Keratinocyte (primary cell): ENCODE measurements at regions not wholly inside any gene's neighbourhood (a gene's known extent, or its start where the extent isn't known, plus 50 kb on each side); places are given as distances from the start of the nearest gene placed in this dataset.

ENCODE experiments used
- CTCF ChIP-seq, 3 experiments: IDR thresholded peaks in 1 of 3; conservative IDR thresholded peaks in 1 of 3; optimal IDR thresholded peaks in 1 of 3; 2 replicates in 2 of 3; 3 replicates in 1 of 3; pipeline versions ENCODE3 to v1.5.1; 2011; ENCODE audit warnings: low read length in 3 of 3, mild to moderate bottlenecking in 3 of 3, moderate library complexity in 2 of 3, control low read depth in 1 of 3, inconsistent platforms in 1 of 3; ENCODE audit not compliant: insufficient read depth in 2 of 3; ENCODE audit errors: extremely low read depth in 1 of 3
- EZH2 ChIP-seq: IDR thresholded peaks from one replicate; pipeline ENCODE4 v1.6.1; 2012; ENCODE audit warnings: inconsistent platforms, mild to moderate bottlenecking, low read length, moderate library complexity

GRCh38 chr10:69730251-69731156 is 71.2 kb upstream of the COL13A1 start:
- TF ChIP-seq CTCF (optimal IDR thresholded peaks at IDR 0.05 in 1 of 3, IDR thresholded peaks at IDR 0.05 in 1 of 3, conservative IDR thresholded peaks at IDR 0.05 in 1 of 3; ENCODE audit: extremely low read depth in 1 of 3, insufficient read depth in 2 of 3, low read length in 3 of 3) (no peak), EZH2 (no peak)
